SU-DHL-6 (cell line): ENCODE measurements at regions not wholly inside any gene's neighbourhood (a gene's known extent, or its start where the extent isn't known, plus 50 kb on each side); places are given as distances from the start of the nearest gene placed in this dataset.

Experiments used
- H2AFZ ChIP-seq: fragments of 200-600 bp; sonication (generic); 2 replicates; pipeline ENCODE4 v1.6.1; 2014; ENCODE audit warnings: low read depth, mild to moderate bottlenecking, moderate library complexity, mixed read lengths, antibody characterized with exemption, low read length; ENCODE audit not compliant: severe bottlenecking
- H3F3A ChIP-seq: fragments of 200-600 bp; shearing (Covaris generic); 2 replicates; pipeline ENCODE4 v1.6.0; 2016; ENCODE audit warnings: antibody characterized with exemption, mild to moderate bottlenecking; ENCODE audit not compliant: insufficient read depth
- H3K27ac ChIP-seq: fragments of 200-600 bp; sonication (generic); 2 replicates; pipeline ENCODE4 v1.5.1; 2016; ENCODE audit warnings: low read depth, mild to moderate bottlenecking, low read length, moderate library complexity, mixed read lengths
- H3K27me3 ChIP-seq: fragments of 200-600 bp; sonication (generic), shearing (Covaris generic); 2 replicates; pipeline ENCODE4 v1.6.0; 2014; ENCODE audit warnings: mild to moderate bottlenecking, low read length
- H3K36me3 ChIP-seq: fragments of 200-600 bp; sonication (generic); 2 replicates; pipeline ENCODE4 v1.6.1; 2014; ENCODE audit warnings: mild to moderate bottlenecking, low read length, mixed read lengths
- H3K4me2 ChIP-seq: fragments of 300-600, 200-600 bp; shearing (Covaris generic), sonication (generic); 2 replicates; pipeline ENCODE4 v1.6.0; 2014; ENCODE audit warnings: low read length, low read depth, mild to moderate bottlenecking; ENCODE audit not compliant: poor library complexity, severe bottlenecking
- H3K4me3 ChIP-seq: fragments of 200-600 bp; sonication (generic); 2 replicates; pipeline ENCODE4 v1.5.1; 2014; ENCODE audit warnings: antibody characterized with exemption, low read length, mild to moderate bottlenecking, mixed read lengths; ENCODE audit not compliant: insufficient read depth, poor library complexity, severe bottlenecking
- H3K79me2 ChIP-seq: fragments of 200-600 bp; sonication (generic); 2 replicates; pipeline ENCODE4 v1.6.1; 2014; ENCODE audit warnings: mild to moderate bottlenecking, low read length, moderate library complexity; ENCODE audit not compliant: insufficient read depth
- H3K9ac ChIP-seq: fragments of 200-600 bp; sonication (generic); 2 replicates; pipeline ENCODE4 v1.7.0; 2014; ENCODE audit warnings: mild to moderate bottlenecking, low read length
- H3K9me2 ChIP-seq: fragments of 200-600 bp; sonication (generic); replicated peaks from 2 replicates; pipeline ENCODE4 v1.6.1; 2014; ENCODE audit warnings: low read length; ENCODE audit not compliant: insufficient read depth
- H3K9me3 ChIP-seq: fragments of 200-600 bp; sonication (generic); 2 replicates; pipeline ENCODE4 v1.6.1; 2014; ENCODE audit warnings: low read length, mixed read lengths; ENCODE audit not compliant: insufficient read depth
- H4K20me1 ChIP-seq: fragments of 200-600 bp; sonication (generic); 2 replicates; pipeline ENCODE4 v1.6.1; 2014; ENCODE audit warnings: low read depth, mild to moderate bottlenecking, antibody characterized with exemption, low read length, moderate library complexity, mixed read lengths
- EZH2phosphoT487 ChIP-seq: fragments of 200-600 bp; sonication (generic), shearing (Covaris generic); conservative IDR thresholded peaks from 2 replicates; pipeline ENCODE4 v1.6.1; 2018; ENCODE audit warnings: mild to moderate bottlenecking, antibody characterized with exemption, low read length, moderate library complexity, mixed read lengths
- TF ChIP-seq, protein P1 (sequence below): fragments of 200-600 bp; sonication (generic); IDR thresholded peaks from one replicate; pipeline ENCODE4 v1.5.1; 2017; ENCODE audit warnings: antibody characterized with exemption, mild to moderate bottlenecking, low read length, moderate library complexity; ENCODE audit not compliant: insufficient read depth, poor library complexity, severe bottlenecking

DNA sequence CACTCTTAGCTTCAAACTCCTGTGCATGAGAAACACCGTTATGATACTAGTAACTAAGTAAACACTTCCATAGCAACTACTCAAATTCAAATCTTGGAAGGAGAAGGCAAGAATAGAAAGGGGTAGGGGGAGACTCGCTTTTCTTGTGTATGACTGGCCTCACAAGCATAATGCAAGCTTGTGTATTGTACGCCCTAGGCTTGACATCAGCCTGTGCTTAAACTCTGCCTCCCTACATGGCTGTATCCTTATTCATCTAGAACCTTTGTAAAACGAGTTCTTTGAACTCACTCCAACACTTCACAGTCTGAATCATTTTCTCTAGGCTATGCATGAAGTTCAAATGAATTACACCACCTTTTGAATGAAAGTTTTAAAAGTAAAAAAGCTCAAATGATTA, 1071.2 kb upstream of the ADGRL3 start:
- no peaks in the 10 kb centered on the region for H3K9me2 ChIP-seq
- no peak overlapping the region for H3K4me2 ChIP-seq
- H3K27ac ChIP-seq: no peak overlapping the region
- no peak overlapping the region for H3K9ac ChIP-seq
- H2AFZ ChIP-seq: peak overlapping the region; percentile 13
- no peaks in the 10 kb centered on the region for H3K9me3 ChIP-seq
- H4K20me1 ChIP-seq: no peaks in the 10 kb centered on the region
- H3K36me3 ChIP-seq: no peaks in the 10 kb centered on the region
- TF ChIP-seq, protein P1, sequence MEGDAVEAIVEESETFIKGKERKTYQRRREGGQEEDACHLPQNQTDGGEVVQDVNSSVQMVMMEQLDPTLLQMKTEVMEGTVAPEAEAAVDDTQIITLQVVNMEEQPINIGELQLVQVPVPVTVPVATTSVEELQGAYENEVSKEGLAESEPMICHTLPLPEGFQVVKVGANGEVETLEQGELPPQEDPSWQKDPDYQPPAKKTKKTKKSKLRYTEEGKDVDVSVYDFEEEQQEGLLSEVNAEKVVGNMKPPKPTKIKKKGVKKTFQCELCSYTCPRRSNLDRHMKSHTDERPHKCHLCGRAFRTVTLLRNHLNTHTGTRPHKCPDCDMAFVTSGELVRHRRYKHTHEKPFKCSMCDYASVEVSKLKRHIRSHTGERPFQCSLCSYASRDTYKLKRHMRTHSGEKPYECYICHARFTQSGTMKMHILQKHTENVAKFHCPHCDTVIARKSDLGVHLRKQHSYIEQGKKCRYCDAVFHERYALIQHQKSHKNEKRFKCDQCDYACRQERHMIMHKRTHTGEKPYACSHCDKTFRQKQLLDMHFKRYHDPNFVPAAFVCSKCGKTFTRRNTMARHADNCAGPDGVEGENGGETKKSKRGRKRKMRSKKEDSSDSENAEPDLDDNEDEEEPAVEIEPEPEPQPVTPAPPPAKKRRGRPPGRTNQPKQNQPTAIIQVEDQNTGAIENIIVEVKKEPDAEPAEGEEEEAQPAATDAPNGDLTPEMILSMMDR: no peak
- no peak for TF ChIP-seq EZH2phosphoT487
- H3F3A ChIP-seq: no peaks in the 10 kb centered on the region
- H3K4me3 ChIP-seq: no peak overlapping the region
- H3K79me2 ChIP-seq: no peaks in the 10 kb centered on the region
- H3K27me3 ChIP-seq: no peaks in the 10 kb centered on the region

DNA sequence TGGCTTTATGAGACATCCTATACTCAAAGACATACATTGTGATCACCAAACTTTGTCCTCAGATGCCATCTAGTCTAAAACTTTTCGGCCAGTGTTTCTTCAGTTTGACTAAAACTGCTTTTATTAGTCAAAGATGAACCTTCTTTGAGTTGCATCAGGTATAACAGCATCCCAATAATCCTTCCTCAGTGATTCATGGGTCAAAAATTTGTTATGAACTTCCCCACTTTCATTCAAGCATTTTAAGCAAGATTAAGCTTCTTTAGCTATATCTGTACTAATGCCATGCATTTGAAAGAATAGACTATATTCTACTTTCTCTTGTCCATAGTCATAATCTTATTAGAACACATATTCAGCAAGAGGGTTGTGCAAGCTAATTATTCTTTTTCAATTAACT, 1070.4 kb upstream of the ADGRL3 start:
- H3K9me2 ChIP-seq: no peaks in the 10 kb centered on the region
- H3K4me2 ChIP-seq: no peak overlapping the region
- no peak overlapping the region for H2AFZ ChIP-seq
- no peaks in the 10 kb centered on the region for H3F3A ChIP-seq
- no peaks in the 10 kb centered on the region for H4K20me1 ChIP-seq
- no peaks in the 10 kb centered on the region for H3K36me3 ChIP-seq
- H3K79me2 ChIP-seq: no peaks in the 10 kb centered on the region
- no peak overlapping the region for H3K9ac ChIP-seq
- H3K27ac ChIP-seq: no peak overlapping the region
- H3K27me3 ChIP-seq: no peaks in the 10 kb centered on the region
- no peak overlapping the region for H3K4me3 ChIP-seq
- TF ChIP-seq, protein P1: no peak
- TF ChIP-seq EZH2phosphoT487: no peak
- no peaks in the 10 kb centered on the region for H3K9me3 ChIP-seq

DNA sequence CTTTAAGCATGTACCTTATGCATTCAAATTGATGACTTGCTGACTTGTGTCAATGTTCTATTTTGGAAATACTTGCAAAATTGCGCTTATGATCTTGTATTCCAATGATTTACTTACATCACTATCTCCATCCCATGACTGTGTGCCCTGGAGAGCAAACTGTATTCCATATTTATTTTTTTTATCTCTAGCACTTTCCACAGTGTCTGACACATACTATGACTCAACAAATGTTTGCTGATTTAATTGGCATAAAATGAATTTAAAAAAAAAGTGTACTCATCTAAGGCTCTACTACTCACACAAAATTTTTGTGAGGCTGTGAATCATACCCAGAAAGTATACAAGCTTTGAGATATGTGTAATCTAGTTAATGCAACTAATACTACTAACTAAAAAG, 1066.8 kb upstream of the ADGRL3 start:
- H4K20me1 ChIP-seq: no peaks in the 10 kb centered on the region
- H3K4me3 ChIP-seq: no peak overlapping the region
- H2AFZ ChIP-seq: no peak overlapping the region
- no peaks in the 10 kb centered on the region for H3K9me2 ChIP-seq
- H3K4me2 ChIP-seq: no peak overlapping the region
- H3K27ac ChIP-seq: no peak overlapping the region
- no peaks in the 10 kb centered on the region for H3K79me2 ChIP-seq
- H3K9ac ChIP-seq: no peak overlapping the region
- no peaks in the 10 kb centered on the region for H3K36me3 ChIP-seq
- no peaks in the 10 kb centered on the region for H3K27me3 ChIP-seq
- no peak for TF ChIP-seq EZH2phosphoT487
- TF ChIP-seq, protein P1: no peak
- no peaks in the 10 kb centered on the region for H3K9me3 ChIP-seq
- H3F3A ChIP-seq: no peaks in the 10 kb centered on the region

DNA sequence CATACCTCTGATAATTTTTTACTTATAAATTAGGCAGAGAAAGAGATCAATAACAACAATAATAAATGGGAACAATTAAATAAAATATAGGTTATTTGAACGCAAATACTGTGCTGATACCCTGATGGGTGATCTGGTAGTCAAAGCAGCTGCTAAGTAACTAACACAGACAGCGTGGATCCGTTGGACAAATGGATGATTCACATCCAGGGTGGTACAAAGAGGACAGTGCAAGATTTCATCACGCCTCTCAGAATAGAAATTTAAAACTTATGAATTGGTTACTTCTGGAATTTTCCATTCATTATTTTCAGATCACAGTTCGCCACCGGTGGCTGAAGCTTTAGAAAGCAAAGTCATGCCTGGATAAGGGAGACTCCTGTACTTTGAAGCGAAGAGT, 1066.0 kb upstream of the ADGRL3 start:
- Histone ChIP-seq H3K4me3 (no peak overlapping the region), H4K20me1 (no peaks in the 10 kb centered on the region), H3K9me3 (no peaks in the 10 kb centered on the region), H3K9me2 (no peaks in the 10 kb centered on the region), H2AFZ (no peak overlapping the region), H3K9ac (no peak overlapping the region), H3K4me2 (no peak overlapping the region), H3K27me3 (no peaks in the 10 kb centered on the region), H3F3A (no peaks in the 10 kb centered on the region), H3K27ac (no peak overlapping the region), H3K36me3 (no peaks in the 10 kb centered on the region), H3K79me2 (no peaks in the 10 kb centered on the region)
- no peak for TF ChIP-seq EZH2phosphoT487
- TF ChIP-seq, protein P1: no peak
